Naive B cell (primary cell): ENCODE measurements at regions not wholly inside any gene's neighbourhood (a gene's known extent, or its start where the extent isn't known, plus 50 kb on each side); places are given as distances from the start of the nearest gene placed in this dataset.

ENCODE experiments used
- ATAC-seq, 2 donors: fragments of 150-1000 bp; cut with Tn5 transposase; 2 replicates each; pipeline ENCODE4 v1.10.0; 2021; ENCODE audit warnings: low read depth in 2 of 2, mild to moderate bottlenecking in 2 of 2, moderate library complexity in 2 of 2
- DNase-seq: peaks from one replicate; pipeline ENCODE4 v3.0.0; 2022
- H3K27ac Mint-ChIP-seq, 6 donors: one replicate each; pipeline ENCODE4 v1.8.0; 2020 to 2022; ENCODE audit warnings: mild to moderate bottlenecking in 6 of 6, mixed read lengths in 6 of 6, moderate library complexity in 5 of 6, inconsistent platforms in 2 of 6
- H3K27me3 Mint-ChIP-seq, 3 donors: one replicate each; pipeline ENCODE4 v1.8.0; 2021 to 2022; ENCODE audit warnings: mixed read lengths in 3 of 3, mild to moderate bottlenecking in 1 of 3
- H3K36me3 Mint-ChIP-seq, 2 donors: one replicate each; pipeline ENCODE4 v1.8.0; 2020 to 2022; ENCODE audit warnings: mixed read lengths in 2 of 2, inconsistent platforms in 1 of 2, mild to moderate bottlenecking in 1 of 2
- H3K4me1 Mint-ChIP-seq, 3 donors: one replicate each; pipeline ENCODE4 v1.8.0; 2020 to 2022; ENCODE audit warnings: mixed read lengths in 3 of 3, inconsistent platforms in 1 of 3, mild to moderate bottlenecking in 1 of 3, moderate library complexity in 1 of 3
- H3K4me3 Mint-ChIP-seq, 8 donors: one replicate each; pipeline ENCODE4 v1.8.0; 2020 to 2022; ENCODE audit warnings: mild to moderate bottlenecking in 8 of 8, mixed read lengths in 8 of 8, moderate library complexity in 8 of 8, inconsistent platforms in 2 of 8
- H3K9me3 Mint-ChIP-seq, 7 donors: one replicate each; pipeline ENCODE4 v1.8.0; 2020 to 2022; ENCODE audit warnings: mixed read lengths in 7 of 7, mild to moderate bottlenecking in 5 of 7, inconsistent platforms in 2 of 7, moderate library complexity in 1 of 7

DNA sequence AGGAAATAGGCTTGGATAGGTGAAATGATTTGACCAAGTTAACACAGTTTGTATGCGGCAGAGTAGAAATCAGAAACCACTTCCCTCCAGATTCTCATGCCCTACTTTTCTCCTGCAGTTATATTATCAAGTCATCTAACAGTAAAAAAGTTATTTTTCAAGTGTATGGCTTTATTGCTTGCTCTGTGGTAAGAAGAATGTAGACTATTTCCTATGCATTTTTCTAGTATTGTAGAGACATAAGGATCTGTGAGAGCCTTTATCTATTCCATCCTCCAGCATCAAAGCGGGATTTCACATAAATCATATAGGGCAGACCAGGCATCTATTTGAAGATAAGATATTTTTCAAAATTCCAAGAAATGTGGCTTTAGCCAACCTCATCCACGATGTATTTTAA, 208.5 kb downstream of the TTLL7 start:
- H3K4me1 Mint-ChIP-seq = no peaks in the 10 kb centered on the region
- no peak overlapping the region for H3K27ac Mint-ChIP-seq
- no peak overlapping the region for H3K4me3 Mint-ChIP-seq
- no peak for DNase-seq
- H3K27me3 Mint-ChIP-seq = peaks cover 0 to 7% (median 0%) of the 10 kb centered on the region in 3 donors
- H3K36me3 Mint-ChIP-seq = no peaks in the 10 kb centered on the region
- ATAC-seq = no peak
- no peaks in the 10 kb centered on the region for H3K9me3 Mint-ChIP-seq

DNA sequence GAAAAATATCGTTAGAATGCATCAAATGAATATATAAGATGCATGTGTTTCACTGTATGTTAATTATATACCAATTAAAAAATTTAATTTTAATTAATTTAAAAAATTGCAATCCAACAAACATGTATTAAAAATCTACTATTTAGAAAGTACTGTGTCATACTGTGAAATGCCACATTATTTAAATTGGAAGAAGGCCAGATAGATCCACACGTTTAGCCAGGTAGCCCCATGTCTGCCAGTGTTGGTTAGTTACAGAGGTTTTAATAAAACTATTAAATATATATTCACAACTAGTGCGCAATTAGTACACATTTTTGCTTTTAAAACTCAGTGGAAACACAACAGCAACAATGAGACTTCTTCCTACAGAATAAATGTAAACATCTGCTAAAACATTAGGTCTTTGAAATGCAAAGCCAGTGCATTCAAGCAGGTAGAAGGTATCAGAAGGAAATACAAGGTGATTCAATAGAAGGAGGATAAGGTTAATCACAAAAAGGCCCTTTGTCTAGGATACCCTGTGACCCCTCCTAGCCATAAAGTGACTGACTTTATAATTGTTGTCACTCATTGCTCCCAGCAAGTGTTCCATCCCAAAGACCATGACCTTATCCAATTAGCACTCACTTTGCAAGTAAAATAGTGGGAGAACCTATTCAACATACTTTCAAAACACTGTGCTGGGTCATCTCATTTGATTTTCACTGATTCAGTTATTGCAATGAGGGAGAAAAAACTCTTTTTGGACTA, 211.5 kb downstream of the TTLL7 start:
- Mint-ChIP-seq H3K4me3 (no peak overlapping the region), H3K27me3 (peaks cover 0 to 7% (median under 1%) of the 10 kb centered on the region in 3 donors), H3K27ac (no peak overlapping the region), H3K4me1 (no peaks in the 10 kb centered on the region), H3K36me3 (peaks cover 0 to 12% of the 10 kb centered on the region in 2 donors), H3K9me3 (peaks cover 0 to 20% (median 8%) of the 10 kb centered on the region in 7 donors)
- DNase-seq (no peak), ATAC-seq (no peak)

DNA sequence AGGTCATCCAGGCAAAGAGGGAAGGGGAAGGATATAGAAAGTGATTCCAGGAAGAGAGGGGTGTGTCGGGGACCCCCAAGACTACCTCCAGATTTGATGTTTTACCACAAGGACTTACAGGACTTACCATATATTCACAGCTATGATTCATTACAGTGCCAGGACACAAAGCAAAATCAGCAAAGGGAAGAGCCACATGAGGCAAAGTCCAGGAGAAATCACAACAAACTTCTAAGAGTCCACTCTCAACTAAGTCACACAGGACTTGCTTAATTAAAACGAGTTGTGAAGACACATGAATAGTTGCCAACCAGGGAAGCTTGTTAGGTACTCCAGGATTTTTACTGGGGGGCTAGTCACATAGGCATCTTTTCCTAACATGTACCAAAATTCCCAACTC, 217.3 kb downstream of the TTLL7 start:
- peaks cover 6 to 26% (median 6%) of the 10 kb centered on the region in 3 donors for H3K27me3 Mint-ChIP-seq
- ATAC-seq = no peak
- H3K4me3 Mint-ChIP-seq = peak overlapping the region in 1 of 8 donors; percentile 51
- no peaks in the 10 kb centered on the region for H3K4me1 Mint-ChIP-seq
- no peak for DNase-seq
- peaks cover 0 to 21% (median 10%) of the 10 kb centered on the region in 7 donors for H3K9me3 Mint-ChIP-seq
- H3K36me3 Mint-ChIP-seq = peaks cover 0 to 12% of the 10 kb centered on the region in 2 donors
- H3K27ac Mint-ChIP-seq = no peak overlapping the region

DNA sequence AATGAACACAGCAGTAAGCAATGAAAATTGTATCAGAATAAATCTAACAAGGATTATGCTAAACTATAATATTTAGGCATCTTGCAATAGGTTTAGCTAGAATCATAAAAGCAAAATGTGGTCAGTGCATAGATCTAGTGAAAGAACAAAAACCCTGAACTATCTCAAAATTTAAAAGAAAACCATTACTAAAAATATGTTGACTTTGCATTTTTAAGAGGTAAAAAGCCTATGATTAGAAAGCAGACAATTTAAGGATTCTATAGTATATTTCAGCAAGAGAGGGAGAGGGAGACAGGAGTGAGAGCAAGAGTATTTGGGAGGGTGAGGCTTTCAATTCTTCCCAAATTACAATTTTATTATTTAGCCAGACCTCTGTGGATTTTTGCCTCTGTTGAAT, 219.4 kb downstream of the TTLL7 start:
- H3K4me3 Mint-ChIP-seq = no peak overlapping the region
- peaks cover 6 to 26% (median 10%) of the 10 kb centered on the region in 3 donors for H3K27me3 Mint-ChIP-seq
- peaks cover 0 to 18% (median 8%) of the 10 kb centered on the region in 7 donors for H3K9me3 Mint-ChIP-seq
- no peak for ATAC-seq
- H3K36me3 Mint-ChIP-seq = peaks cover 0 to 12% of the 10 kb centered on the region in 2 donors
- no peaks in the 10 kb centered on the region for H3K4me1 Mint-ChIP-seq
- DNase-seq = no peak
- peak overlapping the region in 1 of 6 donors; percentile 45 for H3K27ac Mint-ChIP-seq

DNA sequence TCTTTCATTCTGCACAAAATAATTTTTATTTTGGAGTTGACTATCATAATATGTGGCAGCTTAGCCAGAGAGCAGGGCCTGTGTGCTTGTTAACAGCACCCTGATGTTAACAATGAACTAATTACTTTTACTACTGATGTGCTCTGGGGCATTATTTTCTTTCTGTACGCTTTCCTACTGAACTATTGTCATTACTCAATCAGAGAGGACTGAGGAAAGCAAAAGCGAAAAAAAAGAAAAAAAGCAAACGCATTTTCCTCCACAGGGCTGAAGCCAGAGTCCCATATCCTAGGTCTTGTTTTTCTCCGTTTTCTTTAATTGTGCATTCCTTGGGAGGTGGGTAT, 221.2 kb downstream of the TTLL7 start:
- H3K4me3 Mint-ChIP-seq = no peak overlapping the region
- H3K27me3 Mint-ChIP-seq = peaks cover 6 to 26% (median 15%) of the 10 kb centered on the region in 3 donors
- peak overlapping the region in 1 of 6 donors; percentile 77 for H3K27ac Mint-ChIP-seq
- no peaks in the 10 kb centered on the region for H3K4me1 Mint-ChIP-seq
- DNase-seq (no peak), ATAC-seq (no peak)
- no peaks in the 10 kb centered on the region for H3K36me3 Mint-ChIP-seq
- H3K9me3 Mint-ChIP-seq = peaks cover 0 to 4% (median 0%) of the 10 kb centered on the region in 7 donors

DNA sequence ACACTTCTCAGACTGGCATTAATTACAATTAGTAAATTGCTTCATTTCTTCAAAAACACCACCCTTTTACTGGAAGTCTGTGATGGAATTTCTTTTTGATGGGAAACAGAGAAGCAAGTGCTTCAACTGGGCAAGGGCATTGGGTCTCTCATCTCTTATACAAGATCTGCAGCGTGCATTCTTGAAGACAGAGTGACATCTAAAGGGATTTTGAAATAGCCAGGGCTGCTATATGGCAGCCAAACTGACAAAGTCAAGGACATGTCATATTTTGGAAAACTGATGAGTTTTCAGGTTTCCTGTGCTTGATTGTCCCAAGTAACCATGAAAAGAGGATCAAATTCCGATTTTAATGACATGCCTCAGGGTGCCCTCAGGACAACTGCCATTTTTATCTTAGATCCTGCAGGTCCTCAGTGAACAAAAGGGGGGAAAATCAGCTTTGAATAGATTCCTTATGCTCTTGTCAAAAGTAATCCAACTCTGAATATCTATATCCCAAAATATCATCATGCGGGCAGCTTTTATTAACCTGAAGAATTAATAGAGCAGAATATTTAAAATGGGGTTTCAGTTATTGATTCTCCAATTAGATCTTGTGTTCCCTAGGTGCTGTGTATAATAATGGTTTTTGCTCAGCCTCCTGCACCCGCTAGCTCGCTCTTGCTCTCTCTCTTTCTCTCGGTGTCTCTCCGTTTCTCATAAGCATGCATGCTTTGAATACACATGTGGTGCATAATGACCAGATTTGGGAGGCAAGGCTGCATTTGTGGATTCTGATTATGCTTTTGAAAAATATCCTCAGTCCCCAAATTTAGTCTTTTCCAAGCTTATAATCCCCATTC, 221.8 kb downstream of the TTLL7 start:
- peaks cover 0 to 2% (median 0%) of the 10 kb centered on the region in 3 donors for H3K4me1 Mint-ChIP-seq
- peak overlapping the region in 1 of 6 donors; percentile 77 for H3K27ac Mint-ChIP-seq
- ATAC-seq (no peak), DNase-seq (no peak)
- H3K27me3 Mint-ChIP-seq = peaks cover 6 to 26% (median 11%) of the 10 kb centered on the region in 3 donors
- peaks cover 0 to under 1% (median 0%) of the 10 kb centered on the region in 7 donors for H3K9me3 Mint-ChIP-seq
- no peak overlapping the region for H3K4me3 Mint-ChIP-seq
- H3K36me3 Mint-ChIP-seq = no peaks in the 10 kb centered on the region

DNA sequence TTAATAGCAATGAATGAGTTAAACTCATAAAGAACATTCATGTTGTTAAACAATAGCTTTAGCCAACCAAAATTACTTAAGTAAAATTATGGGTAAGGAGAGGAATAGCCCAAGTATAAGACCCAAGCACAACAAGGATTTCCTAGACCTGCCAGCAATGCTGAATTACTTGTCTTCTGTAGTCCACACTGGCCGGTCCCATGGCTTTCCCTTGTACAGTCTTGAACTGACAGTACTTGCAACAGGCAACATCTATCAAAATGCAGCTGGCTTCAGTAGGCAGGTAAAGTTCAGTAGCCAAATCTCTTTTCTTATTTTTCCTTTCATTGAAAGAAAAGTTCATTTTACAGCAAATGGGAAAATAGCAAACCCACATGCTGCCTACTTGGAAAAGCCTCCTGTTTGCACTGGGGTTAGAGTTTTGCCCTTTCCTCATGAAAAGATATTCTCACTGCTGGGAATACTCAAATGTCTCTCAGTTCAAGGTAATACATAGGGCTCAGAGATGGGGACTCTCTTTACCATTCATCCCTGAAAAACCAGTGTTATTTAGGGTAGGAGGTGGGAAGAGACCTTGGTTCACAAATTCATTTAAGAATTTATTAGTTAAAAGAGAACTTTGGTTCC, 222.8 kb downstream of the TTLL7 start:
- H3K4me1 Mint-ChIP-seq = peaks cover 0 to 9% (median 0%) of the 10 kb centered on the region in 3 donors
- H3K4me3 Mint-ChIP-seq = no peak overlapping the region
- peaks cover 6 to 19% (median 9%) of the 10 kb centered on the region in 3 donors for H3K27me3 Mint-ChIP-seq

DNA sequence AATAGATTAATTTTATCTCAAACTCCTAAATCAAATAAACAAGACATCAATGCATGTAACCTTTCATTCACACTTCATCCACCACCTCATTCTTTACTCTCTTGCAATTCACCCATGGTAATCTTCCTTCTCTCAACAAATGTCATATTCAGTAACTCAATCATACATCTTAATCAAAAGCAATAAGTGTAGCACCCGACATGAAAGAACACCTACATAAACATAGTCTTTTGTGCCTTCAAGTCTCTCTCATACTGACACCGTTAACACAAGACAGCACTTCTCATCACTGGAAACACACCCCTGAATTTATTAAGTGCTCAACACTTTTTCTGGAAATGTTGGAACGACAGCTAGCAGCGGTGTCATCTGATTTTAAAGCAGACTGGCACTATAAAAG, 225.9 kb downstream of the TTLL7 start:
- ATAC-seq (no peak), DNase-seq (no peak)
- Mint-ChIP-seq H3K4me3 (no peak overlapping the region), H3K27me3 (peaks cover 6 to 9% (median 9%) of the 10 kb centered on the region in 3 donors), H3K4me1 (peaks cover 6 to 31% (median 10%) of the 10 kb centered on the region in 3 donors), H3K27ac (no peak overlapping the region), H3K9me3 (no peaks in the 10 kb centered on the region), H3K36me3 (no peaks in the 10 kb centered on the region)

More for the DNA sequence above, 222.8 kb downstream of the TTLL7 start:
- DNase-seq (no peak), ATAC-seq (no peak)
- no peaks in the 10 kb centered on the region for H3K9me3 Mint-ChIP-seq
- no peak overlapping the region for H3K27ac Mint-ChIP-seq
- H3K36me3 Mint-ChIP-seq = no peaks in the 10 kb centered on the region

DNA sequence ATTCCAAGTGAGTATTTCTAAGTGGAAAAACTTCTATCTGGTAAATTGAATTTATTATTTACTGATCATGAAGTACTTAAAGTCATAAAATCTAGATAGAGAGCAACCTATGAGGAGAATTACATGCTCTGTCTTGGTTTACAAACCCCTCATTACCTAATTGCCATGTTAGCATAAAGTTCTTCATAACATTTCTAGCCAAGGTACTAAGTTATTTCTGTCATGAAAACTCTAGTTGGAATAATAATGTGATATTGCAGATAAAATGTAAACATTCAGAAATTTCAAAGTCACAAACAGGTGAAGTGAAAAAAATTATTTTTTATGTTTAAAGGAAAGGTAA, 228.6 kb downstream of the TTLL7 start:
- H3K4me1 Mint-ChIP-seq = peaks cover 6 to 40% (median 10%) of the 10 kb centered on the region in 3 donors
- peaks cover 0 to 9% (median 7%) of the 10 kb centered on the region in 3 donors for H3K27me3 Mint-ChIP-seq
- DNase-seq (no peak), ATAC-seq (no peak)
- H3K4me3 Mint-ChIP-seq = no peak overlapping the region
- no peaks in the 10 kb centered on the region for H3K36me3 Mint-ChIP-seq
- H3K27ac Mint-ChIP-seq = no peak overlapping the region
- H3K9me3 Mint-ChIP-seq = no peaks in the 10 kb centered on the region

DNA sequence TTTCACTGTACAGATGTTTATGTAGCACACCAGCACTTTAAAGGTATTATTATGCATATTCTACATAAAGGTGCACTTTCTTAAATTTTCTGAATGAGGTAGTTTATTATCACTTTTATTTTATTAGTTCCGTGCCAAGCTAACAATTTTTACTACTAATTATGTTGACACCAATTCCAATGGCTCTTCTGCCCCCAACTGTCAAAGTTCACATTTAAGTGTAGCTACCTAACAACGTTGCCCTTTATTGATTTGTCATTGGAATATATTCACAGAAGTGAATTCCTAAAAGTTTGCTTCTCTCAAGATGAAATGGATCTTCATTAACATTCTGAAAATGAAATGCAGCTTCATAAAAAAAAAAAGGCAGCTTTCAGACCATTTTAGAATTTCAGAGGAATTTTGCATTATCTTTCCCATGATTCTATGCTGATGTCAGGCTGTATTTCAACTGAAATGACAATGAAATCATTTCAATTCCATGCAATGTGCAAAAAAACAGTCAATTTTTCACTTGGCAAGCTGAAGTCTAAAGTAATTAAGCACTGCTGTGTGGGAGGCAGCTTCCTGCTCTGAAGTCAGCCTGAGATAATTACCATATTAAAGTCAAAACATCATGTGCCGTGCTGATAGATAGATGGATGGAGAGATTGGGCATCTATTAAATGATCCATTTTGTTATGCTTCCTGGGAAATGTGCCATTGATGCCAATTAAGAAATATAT, 229.2 kb downstream of the TTLL7 start:
- H3K9me3 Mint-ChIP-seq = no peaks in the 10 kb centered on the region
- peaks cover 0 to 8% (median 7%) of the 10 kb centered on the region in 3 donors for H3K27me3 Mint-ChIP-seq
- no peak for DNase-seq
- ATAC-seq = peak; percentile 43 to 52
- H3K27ac Mint-ChIP-seq = peak overlapping the region in 2 of 6 donors; percentile 69 to 72
- peaks cover 6 to 40% (median 10%) of the 10 kb centered on the region in 3 donors for H3K4me1 Mint-ChIP-seq
- H3K4me3 Mint-ChIP-seq = peak overlapping the region in 5 of 8 donors; percentile 6 to 78 (median 29)
- no peaks in the 10 kb centered on the region for H3K36me3 Mint-ChIP-seq

DNA sequence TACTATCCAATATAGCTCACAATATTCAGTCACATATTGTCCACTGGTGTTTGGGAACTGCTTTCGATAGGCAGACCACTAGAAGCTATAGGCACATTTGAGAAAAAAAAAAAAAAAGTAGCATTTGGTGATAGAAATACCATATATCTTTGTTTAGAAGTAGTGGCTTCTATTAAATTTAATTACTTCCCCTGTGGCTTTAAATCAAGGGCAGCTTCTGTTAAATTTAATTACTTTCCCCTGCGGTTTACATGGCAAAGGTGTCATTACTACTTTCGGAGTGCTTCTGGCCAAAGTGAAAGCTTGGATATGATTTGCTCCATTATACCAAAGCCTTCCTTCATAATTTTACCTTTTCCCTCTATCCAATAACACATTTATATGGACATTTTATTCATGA, 229.9 kb downstream of the TTLL7 start:
- peaks cover 0 to 8% (median 7%) of the 10 kb centered on the region in 3 donors for H3K27me3 Mint-ChIP-seq
- ATAC-seq (no peak), DNase-seq (no peak)
- H3K27ac Mint-ChIP-seq = no peak overlapping the region
- peak overlapping the region in 3 of 8 donors; percentile 6 to 78 (median 45) for H3K4me3 Mint-ChIP-seq
- H3K4me1 Mint-ChIP-seq = peaks cover 6 to 40% (median 10%) of the 10 kb centered on the region in 3 donors
- H3K9me3 Mint-ChIP-seq = no peaks in the 10 kb centered on the region
- no peaks in the 10 kb centered on the region for H3K36me3 Mint-ChIP-seq

DNA sequence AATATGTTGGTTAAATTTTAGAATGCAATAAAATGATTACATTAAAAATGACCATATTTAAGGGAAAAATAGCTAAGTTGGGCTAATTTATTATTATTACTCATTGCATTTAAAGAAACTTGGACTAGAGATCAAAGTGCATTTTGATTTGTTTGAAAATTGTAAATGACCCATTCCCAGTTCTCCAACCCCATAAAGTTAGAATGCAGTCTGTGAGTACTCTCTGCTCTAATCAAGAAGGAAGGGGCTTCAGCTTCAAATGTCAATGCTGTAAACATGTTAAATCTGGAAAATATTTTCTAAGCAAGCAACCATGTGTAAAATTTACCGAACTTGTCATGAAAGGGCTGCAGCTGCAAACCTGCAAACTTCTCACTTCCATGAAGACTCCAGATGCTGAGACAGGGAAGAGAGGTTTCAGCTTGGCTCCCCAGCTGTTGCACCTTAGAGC, 232.7 kb downstream of the TTLL7 start:
- Mint-ChIP-seq H3K27ac (no peak overlapping the region), H3K4me3 (no peak overlapping the region), H3K36me3 (no peaks in the 10 kb centered on the region), H3K27me3 (peaks cover 0 to 7% (median 3%) of the 10 kb centered on the region in 3 donors), H3K9me3 (no peaks in the 10 kb centered on the region), H3K4me1 (peaks cover 14 to 43% (median 15%) of the 10 kb centered on the region in 3 donors)
- no peak for ATAC-seq
- no peak for DNase-seq

DNA sequence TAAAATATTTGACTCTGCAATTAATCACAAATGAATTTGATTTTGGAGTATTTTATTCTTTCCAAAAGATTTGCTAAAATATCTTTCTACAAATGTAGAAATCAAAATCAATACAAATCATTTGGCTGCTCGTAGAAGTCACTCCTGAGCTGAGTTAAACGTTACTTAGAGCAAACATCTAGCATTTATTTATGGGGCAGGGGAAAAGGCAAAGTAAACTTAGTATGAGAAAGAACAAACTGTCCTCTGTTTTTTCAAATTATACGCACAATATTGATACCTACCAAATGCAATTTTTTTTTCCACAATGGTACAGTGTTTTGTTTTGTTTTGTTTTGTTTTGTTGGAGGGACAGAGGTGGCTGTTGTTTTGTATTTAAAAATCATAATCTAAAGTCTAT, 233.8 kb downstream of the TTLL7 start:
- H3K4me3 Mint-ChIP-seq = no peak overlapping the region
- ATAC-seq = no peak
- no peak overlapping the region for H3K27ac Mint-ChIP-seq
- peaks cover 23 to 49% (median 24%) of the 10 kb centered on the region in 3 donors for H3K4me1 Mint-ChIP-seq
- H3K36me3 Mint-ChIP-seq = no peaks in the 10 kb centered on the region
- peaks cover 0 to 7% (median 3%) of the 10 kb centered on the region in 3 donors for H3K27me3 Mint-ChIP-seq
- no peak for DNase-seq
- H3K9me3 Mint-ChIP-seq = no peaks in the 10 kb centered on the region
